CD4-positive, alpha-beta T cell treated with Interleukin-21 for 1 hour (primary cell): ENCODE measurements at regions not wholly inside any gene's neighbourhood (a gene's known extent, or its start where the extent isn't known, plus 50 kb on each side); places are given as distances from the start of the nearest gene placed in this dataset.
A peak's percentile ranks its signal among the peaks of the same experiment; 100 is the strongest.

ENCODE experiments used
- DNase-seq: peaks from one replicate; pipeline ENCODE4 v3.0.0-alpha.2; 2020

- no peak for DNase-seq
Observed at GRCh38 chr4:100130964-100131363, 59.3 kb downstream of the DDIT4L start.

- no peak for DNase-seq
Observed at GRCh38 chr4:100130491-100130890, 59.8 kb downstream of the DDIT4L start.

GRCh38 chr4:100129774-100130173 is 60.5 kb downstream of the DDIT4L start:
- DNase-seq: no peak

GRCh38 chr4:100128338-100128737 is 61.9 kb downstream of the DDIT4L start:
- no peak for DNase-seq

GRCh38 chr4:100124715-100125114 is 65.6 kb downstream of the DDIT4L start:
- DNase-seq: no peak

GRCh38 chr4:100118181-100118580 is 72.1 kb downstream of the DDIT4L start:
- no peak for DNase-seq

GRCh38 chr4:100117750-100118149 is 72.5 kb downstream of the DDIT4L start:
- DNase-seq: no peak

- no peak for DNase-seq
Observed at GRCh38 chr4:100114909-100115308, 75.4 kb downstream of the DDIT4L start.

- no peak for DNase-seq
Observed at GRCh38 chr4:100113732-100114131, 76.5 kb downstream of the DDIT4L start.

GRCh38 chr4:100113096-100113495 is 77.2 kb downstream of the DDIT4L start:
- no peak for DNase-seq

- DNase-seq: no peak
Observed at GRCh38 chr4:100109921-100110320, 80.3 kb downstream of the DDIT4L start.

GRCh38 chr4:100108869-100109268 is 81.4 kb downstream of the DDIT4L start:
- no peak for DNase-seq

- DNase-seq: peak; percentile 36
Observed at GRCh38 chr4:100106982-100107381, 83.3 kb downstream of the DDIT4L start.

GRCh38 chr4:100103671-100104070 is 86.6 kb downstream of the DDIT4L start:
- DNase-seq: no peak

GRCh38 chr4:100100985-100101384 is 89.3 kb downstream of the DDIT4L start:
- peak; percentile 17 for DNase-seq

GRCh38 chr4:100099746-100100145 is 90.5 kb downstream of the DDIT4L start:
- no peak for DNase-seq

- DNase-seq: no peak
Observed at GRCh38 chr4:100098681-100099080, 91.6 kb downstream of the DDIT4L start.

- DNase-seq: no peak
Observed at GRCh38 chr4:100098011-100098545, 92.2 kb downstream of the DDIT4L start.

- peak; percentile 63 for DNase-seq
Observed at GRCh38 chr4:100095729-100096595, 94.3 kb downstream of the DDIT4L start.

GRCh38 chr4:100093091-100093866 is 97.0 kb downstream of the DDIT4L start:
- peak; percentile 94 for DNase-seq

GRCh38 chr4:100087743-100088142 is 102.5 kb downstream of the DDIT4L start:
- DNase-seq: no peak

- no peak for DNase-seq
Observed at GRCh38 chr4:100086766-100087431, 103.4 kb downstream of the DDIT4L start.

GRCh38 chr4:100084892-100085291 is 105.4 kb downstream of the DDIT4L start:
- no peak for DNase-seq
